Natural killer cell (primary cell): ENCODE measurements at regions not wholly inside any gene's neighbourhood (a gene's known extent, or its start where the extent isn't known, plus 50 kb on each side); places are given as distances from the start of the nearest gene placed in this dataset.

Experiments
- ATAC-seq, 3 donors: fragments of 150-1000 bp in 2 of 3; fragments of 200-7000 bp in 1 of 3; cut with Tn5 transposase; 1 replicate in 1 of 3; 2 replicates in 2 of 3; pipeline ENCODE4 v1.10.0; 2021; ENCODE audit warnings: mild to moderate bottlenecking in 2 of 3, moderate library complexity in 2 of 3
- DNase-seq, 2 donors: peaks; one replicate each; pipeline versions ENCODE4 v3.0.0 to v3.0.0-alpha.2; 2013 to 2021; ENCODE audit warnings: mixed read lengths in 1 of 2
- H3K27ac ChIP-seq: one replicate; pipeline ENCODE4 v1.5.1; 2013; ENCODE audit warnings: mild to moderate bottlenecking, low read length
- H3K27me3 ChIP-seq: one replicate; pipeline ENCODE4 v1.6.1; 2013; ENCODE audit warnings: low read length; ENCODE audit not compliant: control insufficient read depth, insufficient read depth
- H3K36me3 ChIP-seq: one replicate; pipeline ENCODE4 v1.6.1; 2013; ENCODE audit warnings: low read length; ENCODE audit not compliant: control insufficient read depth, insufficient read depth
- H3K4me1 ChIP-seq: one replicate; pipeline ENCODE4 v1.6.1; 2013; ENCODE audit warnings: low read length; ENCODE audit not compliant: control insufficient read depth, insufficient read depth
- H3K4me3 ChIP-seq: one replicate; pipeline ENCODE4 v1.5.1; 2013; ENCODE audit warnings: low read length
- H3K9me3 ChIP-seq: one replicate; pipeline ENCODE4 v1.6.1; 2013; ENCODE audit warnings: low read length; ENCODE audit not compliant: control insufficient read depth, insufficient read depth
- H3K27ac Mint-ChIP-seq, 2 donors: one replicate each; pipeline ENCODE4 v1.8.0; 2022; ENCODE audit warnings: mild to moderate bottlenecking in 2 of 2, mixed read lengths in 2 of 2, moderate library complexity in 1 of 2
- H3K27me3 Mint-ChIP-seq, 2 donors: one replicate each; pipeline ENCODE4 v1.8.0; 2022; ENCODE audit warnings: low read depth in 2 of 2, mixed read lengths in 2 of 2
- H3K36me3 Mint-ChIP-seq: one replicate; pipeline ENCODE4 v1.8.0; 2022; ENCODE audit warnings: mixed read lengths
- H3K4me1 Mint-ChIP-seq, 2 donors: one replicate each; pipeline ENCODE4 v1.8.0; 2022; ENCODE audit warnings: mixed read lengths in 2 of 2
- H3K4me3 Mint-ChIP-seq: one replicate; pipeline ENCODE4 v1.8.0; 2022; ENCODE audit warnings: mild to moderate bottlenecking, moderate library complexity, mixed read lengths
- H3K9me3 Mint-ChIP-seq, 2 donors: one replicate each; pipeline ENCODE4 v1.8.0; 2022; ENCODE audit warnings: mixed read lengths in 2 of 2
- CTCF ChIP-seq: fragments of 200-600 bp; IDR thresholded peaks from one replicate; pipeline ENCODE4 v1.8.0; 2022; ENCODE audit warnings: antibody characterized with exemption
- WGBS: methylation state at CpG from one replicate; pipeline ENCODE4 v1.1.7; 2013; ENCODE audit warnings: missing lambda C conversion rate; ENCODE audit not compliant: insufficient coverage; 5-methylcytosine and 5-hydroxymethylcytosine counted together
- intact Hi-C: fragments of 100-400 bp; cut with micrococcal nuclease; formaldehyde crosslinking; loops from one replicate; pipeline ENCODE4 v1.14.2; 2022

GRCh38 chr1:4404854-4405590 lies 249.4 kb upstream of the AJAP1 start:
- H3K27me3 ChIP-seq: no peaks in the 10 kb centered on the region
- Mint-ChIP-seq H3K27ac (no peak overlapping the region), H3K4me1 (no peaks in the 10 kb centered on the region), H3K27me3 (peaks cover 5 to 6% of the 10 kb centered on the region in 2 donors), H3K9me3 (no peaks in the 10 kb centered on the region), H3K4me3 (no peak overlapping the region), H3K36me3 (no peaks in the 10 kb centered on the region)
- DNase-seq: no peak
- intact Hi-C loops: no loop called here
- no peak overlapping the region for H3K4me3 ChIP-seq
- TF ChIP-seq CTCF: no peak
- no peak for ATAC-seq
- no peaks in the 10 kb centered on the region for H3K9me3 ChIP-seq
- no peaks in the 10 kb centered on the region for H3K4me1 ChIP-seq
- H3K27ac ChIP-seq: no peak overlapping the region
- WGBS: 74% methylated on average over 12 of the region's 12 CpGs
- no peaks in the 10 kb centered on the region for H3K36me3 ChIP-seq

GRCh38 chr1:4407851-4408250 lies 246.6 kb upstream of the AJAP1 start:
- H3K27me3 Mint-ChIP-seq: peaks cover 5 to 6% of the 10 kb centered on the region in 2 donors
- H3K27ac Mint-ChIP-seq: no peak overlapping the region

GRCh38 chr1:4408380-4408779 lies 246.0 kb upstream of the AJAP1 start:
- no peak for TF ChIP-seq CTCF
- WGBS: 71% methylated on average over 3 of the region's 4 CpGs

More at GRCh38 chr1:4407851-4408250, 246.6 kb upstream of the AJAP1 start:
- Histone ChIP-seq H3K4me3 (no peak overlapping the region), H3K27me3 (no peaks in the 10 kb centered on the region), H3K36me3 (no peaks in the 10 kb centered on the region), H3K9me3 (no peaks in the 10 kb centered on the region), H3K27ac (no peak overlapping the region), H3K4me1 (no peaks in the 10 kb centered on the region)
- H3K4me3 Mint-ChIP-seq: no peak overlapping the region
- TF ChIP-seq CTCF: no peak
- intact Hi-C loops: no loop called here
- H3K9me3 Mint-ChIP-seq: no peaks in the 10 kb centered on the region
- DNase-seq (no peak), ATAC-seq (no peak)
- no peaks in the 10 kb centered on the region for H3K36me3 Mint-ChIP-seq
- H3K4me1 Mint-ChIP-seq: no peaks in the 10 kb centered on the region
- WGBS: 88% methylated on average over 16 of the region's 16 CpGs

GRCh38 chr1:4411862-4412261 lies 242.5 kb upstream of the AJAP1 start:
- no peaks in the 10 kb centered on the region for H3K36me3 ChIP-seq
- H3K4me1 ChIP-seq: no peaks in the 10 kb centered on the region
- no peak for DNase-seq

More at GRCh38 chr1:4408380-4408779, 246.0 kb upstream of the AJAP1 start:
- H3K4me1 Mint-ChIP-seq: no peaks in the 10 kb centered on the region
- H3K4me3 Mint-ChIP-seq: no peak overlapping the region
- Histone ChIP-seq H3K27ac (no peak overlapping the region), H3K27me3 (no peaks in the 10 kb centered on the region), H3K36me3 (no peaks in the 10 kb centered on the region), H3K4me1 (no peaks in the 10 kb centered on the region), H3K4me3 (no peak overlapping the region), H3K9me3 (no peaks in the 10 kb centered on the region)
- no peak overlapping the region for H3K27ac Mint-ChIP-seq
- intact Hi-C loops: no loop called here
- no peaks in the 10 kb centered on the region for H3K36me3 Mint-ChIP-seq
- DNase-seq (no peak), ATAC-seq (no peak)
- H3K9me3 Mint-ChIP-seq: no peaks in the 10 kb centered on the region
- peaks cover 5 to 6% of the 10 kb centered on the region in 2 donors for H3K27me3 Mint-ChIP-seq

More at GRCh38 chr1:4411862-4412261, 242.5 kb upstream of the AJAP1 start:
- H3K4me3 ChIP-seq: no peak overlapping the region
- no peaks in the 10 kb centered on the region for H3K27me3 ChIP-seq
- no peak overlapping the region for H3K27ac ChIP-seq
- Mint-ChIP-seq H3K27ac (no peak overlapping the region), H3K4me1 (no peaks in the 10 kb centered on the region), H3K4me3 (no peak overlapping the region), H3K27me3 (peaks cover 0 to 3% of the 10 kb centered on the region in 2 donors), H3K9me3 (no peaks in the 10 kb centered on the region), H3K36me3 (no peaks in the 10 kb centered on the region)
- no peak for ATAC-seq
- H3K9me3 ChIP-seq: no peaks in the 10 kb centered on the region
- no peak for TF ChIP-seq CTCF
- intact Hi-C loops: no loop called here
- WGBS: 93% methylated on average over 15 of the region's 15 CpGs
